ENCODE measurements at regions not wholly inside any gene's neighbourhood (a gene's known extent, or its start where the extent isn't known, plus 50 kb on each side); places are given as distances from the start of the nearest gene placed in this dataset.
"Not testable (repeated sequence)": the region's sequence is repeated elsewhere in the genome, so short reads cannot be mapped to it uniquely, and the experiment has no call there.

DNA sequence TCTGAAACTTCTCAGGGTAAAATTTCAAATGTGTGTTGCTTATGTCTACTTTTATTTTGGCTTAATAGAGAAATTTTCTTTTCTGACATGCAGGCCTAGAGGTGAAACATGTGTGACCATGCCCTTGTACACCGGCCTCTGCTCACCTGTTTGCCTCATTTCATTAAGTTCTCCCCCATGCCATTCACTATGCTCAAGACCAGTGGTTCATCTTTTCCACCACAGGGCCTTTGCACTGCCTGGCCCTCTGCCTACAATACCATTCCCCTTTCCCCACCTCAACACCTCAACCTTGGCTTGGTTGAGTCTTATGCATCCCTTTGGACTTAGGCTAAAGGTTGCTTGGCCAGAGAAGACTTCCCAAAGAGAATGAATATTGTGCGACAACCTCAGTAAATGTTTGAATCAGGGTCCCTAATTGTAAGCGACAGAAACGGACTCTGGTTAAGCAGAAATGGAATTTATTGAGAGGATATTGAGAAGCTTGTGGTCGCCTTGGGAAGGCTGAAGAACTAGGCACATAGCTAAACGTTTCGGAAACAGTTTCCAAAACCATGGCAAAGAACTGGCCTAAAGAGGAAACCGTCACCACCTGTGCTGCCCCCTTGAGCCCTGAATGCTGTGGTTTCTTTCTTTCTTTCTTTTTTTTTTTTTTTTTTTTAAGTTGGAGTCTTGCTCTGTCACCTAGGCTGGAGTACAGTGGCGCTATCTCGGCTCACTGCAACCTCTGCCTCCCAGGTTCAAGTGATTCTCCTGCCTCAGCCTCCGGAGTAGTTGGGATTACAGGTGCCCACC lies 152.2 kb downstream of the SOX4 start:
- no peak for DNase-seq

DNA sequence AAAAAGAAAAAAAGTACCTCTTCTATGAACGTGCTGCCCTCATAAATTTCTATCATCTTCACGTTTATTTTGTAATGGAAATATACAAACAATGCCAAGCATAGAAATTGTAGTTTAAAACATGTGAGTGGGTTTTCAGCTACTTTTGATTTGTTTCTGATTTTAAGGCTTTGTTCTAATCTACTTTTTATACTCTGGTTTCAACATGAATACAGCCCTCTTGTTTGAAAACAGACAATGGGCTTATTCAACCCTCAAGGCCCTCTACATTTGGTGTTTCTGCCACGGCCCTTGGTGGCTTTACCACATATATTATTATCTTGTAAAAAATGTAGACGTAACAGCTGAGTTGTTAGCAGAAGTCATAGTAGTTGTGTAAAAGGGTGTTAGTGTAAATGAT lies 153.9 kb downstream of the SOX4 start:
- DNase-seq = no peak

DNA sequence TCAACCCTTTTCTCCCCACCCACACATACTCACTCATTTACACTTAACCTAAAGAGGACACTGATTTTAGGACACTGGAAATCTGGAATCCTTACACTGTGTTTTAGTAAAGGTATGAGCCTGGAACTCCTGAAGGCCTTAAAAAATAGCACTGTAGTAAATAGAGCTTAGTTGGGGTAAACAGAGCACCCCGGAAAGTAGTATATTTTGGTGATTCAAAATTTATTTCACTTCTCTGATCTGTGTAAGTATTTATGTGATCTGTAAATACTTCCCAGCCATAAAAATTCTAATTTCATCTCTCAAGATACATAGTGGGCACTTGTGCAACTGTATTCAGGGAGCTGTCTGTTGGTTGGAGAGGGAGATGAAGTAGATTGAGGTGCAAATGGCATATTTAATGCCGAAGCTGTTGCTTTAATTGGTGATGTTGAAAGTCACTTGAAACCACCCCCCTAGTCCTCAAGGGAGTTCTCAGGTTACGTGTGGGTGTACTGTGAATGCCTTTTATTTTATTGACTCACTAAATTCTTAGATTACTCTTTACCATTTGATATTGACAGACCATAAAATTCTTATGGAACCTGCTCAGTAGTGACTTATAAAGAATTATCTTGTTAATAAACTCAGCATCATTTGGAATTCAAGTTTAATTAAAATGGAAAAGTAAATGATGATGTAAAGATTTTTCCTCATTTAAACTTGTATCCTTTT lies 154.9 kb downstream of the SOX4 start:
- DNase-seq = no peak

DNA sequence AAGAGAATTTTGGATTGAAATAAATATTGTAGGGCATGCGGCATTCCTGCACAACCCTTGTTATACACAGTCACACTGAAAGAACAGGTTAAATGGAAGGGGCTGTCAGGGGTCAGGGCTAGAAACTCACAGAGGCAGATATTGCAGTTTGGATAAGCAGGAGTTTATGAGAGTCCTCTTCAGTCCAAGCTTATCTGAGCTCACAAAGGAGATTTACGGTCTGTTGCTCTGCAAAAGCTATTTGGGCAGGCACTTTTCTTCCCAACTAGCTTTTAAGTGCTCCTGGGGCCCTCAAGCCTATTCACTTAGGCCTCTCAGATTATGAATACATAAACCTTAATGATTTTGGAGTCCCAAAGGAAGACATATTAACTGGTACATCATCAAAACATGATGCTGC lies 156.2 kb downstream of the SOX4 start:
- no peak for DNase-seq

DNA sequence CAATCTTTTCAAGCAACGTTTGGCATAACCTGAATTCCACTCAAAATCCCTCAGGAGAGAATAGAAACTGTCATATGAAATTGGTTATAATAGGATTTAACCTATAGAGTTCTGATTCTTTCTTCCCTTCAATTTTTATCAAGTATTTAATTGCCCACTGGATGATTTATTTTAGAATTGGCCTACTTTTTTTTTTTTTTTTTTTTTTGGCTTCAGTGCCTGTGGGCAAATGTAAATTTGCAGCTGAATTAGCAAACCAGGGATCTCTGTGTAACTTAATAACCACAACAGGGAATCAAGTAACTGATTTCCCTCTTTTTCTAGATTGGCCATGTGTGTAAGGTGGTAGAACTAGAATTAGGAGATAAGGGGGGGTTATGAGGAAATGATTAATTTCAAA lies 157.0 kb downstream of the SOX4 start:
- DNase-seq = no peak

DNA sequence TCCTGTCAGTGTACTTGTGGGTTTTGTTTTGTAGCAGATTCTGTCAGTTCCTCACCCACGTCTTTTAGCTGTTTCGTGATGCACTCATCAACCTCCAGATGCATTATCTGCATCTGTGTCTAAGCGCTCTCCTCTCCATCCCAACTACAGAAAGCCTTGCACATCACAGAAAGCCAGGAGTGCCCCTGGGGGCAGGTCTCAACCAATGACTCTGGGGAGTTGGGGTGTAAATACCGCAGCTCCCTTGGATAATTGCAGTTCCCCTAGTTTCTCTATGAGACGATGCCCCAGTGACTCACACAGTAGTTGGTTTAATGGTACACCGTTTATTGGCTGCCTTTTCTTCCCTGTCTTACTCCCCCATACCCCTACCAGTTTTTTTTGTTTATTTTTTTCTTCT lies 158.1 kb downstream of the SOX4 start:
- DNase-seq = no peak

GRCh38 chr6:21752054-21752811 lies 158.7 kb downstream of the SOX4 start:
- DNase-seq = no peak

GRCh38 chr6:21753241-21754108 lies 159.9 kb downstream of the SOX4 start:
- DNase-seq = no peak

DNA sequence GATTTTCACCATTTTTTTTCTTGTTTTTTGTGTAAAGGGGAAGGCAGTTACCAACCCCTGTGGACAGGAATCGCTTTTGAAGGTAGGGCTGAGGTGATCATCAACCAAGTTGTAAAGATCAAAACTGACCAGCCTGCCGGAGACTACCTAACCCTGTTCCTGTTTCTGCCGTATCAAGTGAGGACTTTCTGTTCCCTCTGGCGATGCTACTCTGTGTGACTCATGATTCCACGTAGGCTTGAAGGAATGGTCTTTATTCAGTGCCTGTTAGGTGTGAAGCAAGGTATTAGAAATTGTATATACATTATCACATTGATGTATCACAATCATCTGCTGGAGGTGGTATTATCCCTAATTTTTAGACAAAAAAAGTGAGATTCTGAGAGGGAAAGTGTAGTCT lies 161.3 kb downstream of the SOX4 start:
- no peak for DNase-seq

DNA sequence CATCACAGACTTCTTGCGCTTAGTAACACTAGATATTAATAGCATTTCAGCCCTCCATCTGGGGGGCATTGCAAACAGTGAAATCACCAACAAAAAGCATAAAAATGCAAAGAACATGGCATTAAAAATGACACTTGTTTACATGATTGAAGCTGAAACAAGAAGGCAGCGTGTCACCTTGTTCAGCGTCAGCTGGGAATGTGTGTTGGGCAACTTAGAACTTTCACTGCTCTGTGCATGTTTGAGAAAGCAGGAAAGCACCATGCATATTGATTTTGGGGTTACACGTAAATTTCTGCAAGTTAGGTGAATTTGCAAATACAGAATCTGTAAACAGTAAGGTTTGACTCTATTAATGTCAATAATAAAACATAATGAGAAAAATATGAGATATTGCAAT lies 162.9 kb downstream of the SOX4 start:
- no peak for DNase-seq

DNA sequence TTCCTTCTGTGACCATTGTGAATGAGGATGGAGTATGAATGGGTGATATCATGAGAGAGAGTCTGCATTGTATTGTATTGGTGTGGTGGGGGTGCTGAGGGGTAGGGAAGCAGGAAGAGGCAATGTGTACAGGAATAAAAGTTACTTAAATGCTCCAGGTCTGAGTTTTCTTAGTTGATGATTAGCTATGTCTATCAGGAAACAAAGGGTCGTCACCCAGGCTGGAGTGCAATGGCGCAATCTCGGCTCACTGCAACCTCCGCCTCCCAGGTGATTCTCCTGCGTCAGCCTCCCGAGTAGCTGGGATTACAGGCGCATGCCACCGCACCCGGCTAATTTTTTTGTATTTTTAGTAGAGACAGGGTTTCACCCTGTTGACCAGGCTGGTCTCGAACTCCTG lies 163.8 kb downstream of the SOX4 start:
- DNase-seq = not testable (repeated sequence)

- no peak for DNase-seq
These were observed 166.2 kb downstream of the SOX4 start for GRCh38 chr6:21759721-21760120.

DNA sequence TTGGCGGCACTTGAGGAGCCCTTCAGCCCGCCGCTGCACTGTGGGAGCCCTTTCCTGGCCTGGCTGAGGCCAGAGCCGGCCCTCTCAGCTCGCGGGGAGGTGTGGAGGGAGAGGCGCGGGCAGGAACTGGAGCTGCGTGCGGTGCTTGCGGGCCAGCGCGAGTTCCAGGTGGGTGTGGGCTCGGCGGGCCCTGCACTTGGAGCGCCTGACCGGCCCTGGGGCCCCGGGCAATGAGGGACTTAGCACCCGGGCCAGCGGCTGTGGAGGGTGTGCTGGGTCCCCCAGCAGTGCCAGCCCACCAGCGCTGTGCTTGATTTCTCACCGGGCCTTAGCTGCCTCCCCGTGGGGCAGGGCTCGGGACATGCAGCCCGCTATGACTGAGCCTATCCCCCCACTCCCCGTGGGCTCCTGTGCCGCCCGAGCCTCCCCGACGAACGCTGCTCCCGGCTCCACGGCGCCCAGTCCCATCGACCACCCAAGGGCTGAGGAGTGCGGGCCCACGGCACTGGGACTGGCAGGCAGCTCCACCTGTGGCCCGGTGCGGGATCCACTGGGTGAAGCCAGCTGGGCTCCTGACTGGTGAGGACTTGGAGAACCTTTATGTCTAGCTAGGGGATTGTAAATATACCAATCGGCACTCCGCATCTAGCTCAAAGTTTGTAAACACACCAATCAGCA lies 167.6 kb downstream of the SOX4 start:
- DNase-seq = not testable (repeated sequence)

DNA sequence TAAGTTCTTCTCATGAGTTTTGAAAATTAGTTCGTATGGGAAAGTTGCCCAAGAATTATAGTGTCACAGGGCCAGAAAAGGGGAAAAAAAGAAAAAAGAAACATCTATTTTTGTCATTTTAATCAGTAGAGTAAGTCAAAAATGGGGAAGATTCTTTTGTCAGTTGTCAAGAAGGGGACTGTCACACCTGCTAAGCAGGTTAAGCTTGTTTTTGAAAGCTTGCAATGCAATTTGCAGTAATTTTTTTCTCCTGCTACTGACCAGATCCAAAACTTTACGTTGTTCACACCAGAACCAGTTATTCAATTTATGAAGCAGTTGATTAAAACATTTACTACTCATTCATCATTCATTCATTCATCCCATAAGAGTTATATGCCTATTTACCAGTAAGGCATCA lies 171.4 kb downstream of the SOX4 start:
- DNase-seq = no peak

DNA sequence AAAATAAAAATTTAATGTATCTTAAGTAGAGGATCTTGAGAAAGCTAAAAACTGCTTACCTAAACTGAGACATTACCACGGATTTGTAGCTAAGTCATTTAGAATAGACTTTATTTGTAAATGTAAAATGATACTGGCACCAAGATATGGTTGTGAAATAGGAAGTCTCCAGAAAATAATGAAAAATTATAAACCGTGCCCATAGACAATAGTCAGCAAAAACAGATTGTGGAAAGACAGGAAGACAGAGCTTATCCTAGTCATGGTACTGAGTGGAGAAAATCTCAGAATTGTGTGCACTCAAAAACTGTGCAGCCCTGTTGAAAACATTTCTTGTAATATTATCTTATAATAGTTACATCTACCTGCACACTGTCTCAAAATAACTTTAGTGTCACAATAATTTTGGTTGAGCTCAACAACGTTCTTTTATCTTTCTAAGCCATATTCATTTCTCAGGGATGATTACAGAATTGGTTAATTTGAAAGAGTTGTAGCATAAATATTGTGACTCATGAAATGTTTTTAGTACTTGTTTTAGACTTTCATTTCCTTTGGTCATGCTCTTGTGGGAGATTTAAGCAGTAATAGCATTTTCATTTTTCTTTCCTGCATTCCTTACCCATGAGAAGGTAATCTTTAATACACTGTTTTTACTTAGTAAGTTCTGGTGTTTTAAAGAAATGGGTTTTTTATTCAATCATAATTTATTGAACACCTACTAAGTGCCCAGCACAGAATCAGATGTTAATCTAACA lies 174.5 kb downstream of the SOX4 start:
- no peak for DNase-seq

DNA sequence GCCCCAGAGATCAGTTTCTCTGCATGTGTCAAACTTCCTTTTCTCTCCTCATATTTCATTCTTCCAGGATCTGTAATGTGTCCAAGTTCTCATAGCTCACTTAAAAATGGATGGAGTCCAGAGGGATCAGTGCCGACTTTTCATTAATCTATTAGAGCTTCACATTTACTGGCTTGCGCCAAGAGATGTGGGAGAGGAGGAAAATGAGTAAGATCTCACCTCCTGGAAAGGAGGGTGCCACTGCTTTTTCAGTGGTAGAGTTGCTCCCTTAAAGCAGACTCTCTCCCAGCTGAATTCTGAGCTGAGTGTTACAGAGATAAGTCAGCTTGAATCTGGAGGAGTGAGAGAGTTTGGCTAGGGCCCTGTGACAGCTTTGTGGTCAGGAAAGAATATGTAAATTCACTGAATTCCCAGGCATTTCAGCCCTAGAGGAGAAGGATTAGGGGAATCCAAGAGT lies 175.9 kb downstream of the SOX4 start:
- DNase-seq = no peak

DNA sequence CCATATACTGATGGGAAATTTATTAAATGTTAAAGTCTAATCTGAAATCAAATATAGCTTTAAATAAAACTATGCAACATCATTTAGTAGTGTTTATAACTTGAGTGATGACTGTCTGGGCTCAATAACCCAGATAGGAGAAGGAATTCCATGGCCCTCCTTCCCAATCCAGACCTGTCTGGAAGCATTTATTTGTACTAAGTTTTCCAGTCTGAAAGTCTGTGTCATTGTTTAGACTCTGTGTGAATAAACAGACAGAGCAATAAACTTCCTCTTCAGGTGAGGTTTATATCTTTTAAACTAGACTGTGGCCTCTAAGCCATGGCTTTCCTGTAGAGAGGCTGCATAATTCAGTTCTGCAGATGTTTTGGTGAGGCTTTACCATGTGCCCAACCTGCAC lies 176.4 kb downstream of the SOX4 start:
- no peak for DNase-seq

GRCh38 chr6:21771626-21772320 lies 178.2 kb downstream of the SOX4 start:
- DNase-seq = no peak

DNA sequence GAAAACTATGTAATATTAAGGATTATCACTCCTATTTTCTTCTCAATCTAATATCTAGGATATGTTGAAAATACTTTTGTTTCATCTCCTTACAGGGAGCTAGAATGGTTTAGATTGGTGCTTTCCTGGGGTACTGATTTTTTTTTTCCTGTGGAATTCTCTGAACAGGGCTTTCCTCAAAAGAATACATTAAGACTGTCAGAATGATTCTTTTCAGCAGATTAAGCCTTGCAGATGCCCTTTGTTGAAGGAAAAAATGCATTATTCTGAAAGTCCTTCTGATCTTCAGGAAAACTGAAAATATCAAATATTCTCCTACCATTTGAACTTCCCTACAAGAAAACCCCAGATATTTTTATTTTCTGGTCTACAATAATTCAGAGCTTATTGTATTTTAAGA lies 178.9 kb downstream of the SOX4 start:
- no peak for DNase-seq

DNA sequence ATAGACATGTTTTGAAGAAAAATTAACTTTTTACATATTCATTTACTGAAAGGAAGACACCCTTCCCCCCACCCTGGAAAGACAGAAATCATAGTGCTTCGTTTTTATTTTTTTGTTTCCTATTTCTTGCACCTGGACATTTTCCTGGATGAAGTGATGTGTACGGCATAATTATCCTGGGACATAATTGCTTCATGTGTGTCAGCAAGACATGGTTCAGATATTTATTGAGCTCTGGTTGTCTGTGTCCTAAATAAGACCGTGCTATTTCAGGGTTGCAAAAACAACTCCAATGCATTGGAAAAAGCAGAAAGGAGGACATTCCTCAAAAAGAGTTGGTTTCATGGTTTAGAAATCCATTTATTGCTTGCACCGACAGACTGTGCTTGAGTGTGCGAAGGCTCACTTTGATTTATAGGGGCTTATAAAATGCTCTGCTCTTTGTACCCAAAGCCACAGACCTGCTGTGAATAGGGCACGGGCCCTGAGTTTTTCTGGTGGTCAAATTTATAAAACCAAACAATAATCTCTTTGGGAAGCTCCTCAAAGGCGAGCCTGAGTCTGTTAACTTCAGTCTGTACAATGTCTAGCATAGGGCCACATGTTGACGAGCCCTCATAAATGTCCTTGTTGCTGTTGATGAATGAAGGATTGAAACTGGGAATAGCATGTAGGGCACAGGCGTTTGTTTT lies 179.5 kb downstream of the SOX4 start:
- DNase-seq = no peak
